Sigmoid colon (tissue), 4 donors: ENCODE measurements at regions not wholly inside any gene's neighbourhood (a gene's known extent, or its start where the extent isn't known, plus 50 kb on each side); places are given as distances from the start of the nearest gene placed in this dataset.

Source experiments
- CTCF ChIP-seq, 4 experiments: fragments of 450-650 bp in 3 of 4; fragments of 200-600 bp in 1 of 4; IDR thresholded peaks; one replicate each; pipeline ENCODE4 v1.5.1; 2016 to 2019; ENCODE audit warnings: antibody characterized with exemption in 4 of 4, mild to moderate bottlenecking in 3 of 4, moderate library complexity in 2 of 4
- EP300 ChIP-seq, 4 donors: sonication (generic); formaldehyde crosslinking; IDR thresholded peaks; one replicate each; pipeline ENCODE4 v1.6.1; 2017; ENCODE audit warnings: antibody characterized with exemption in 4 of 4
- POLR2A ChIP-seq, 2 donors: fragments of 450-650 bp; IDR thresholded peaks; one replicate each; pipeline ENCODE4 v1.6.1; 2016; ENCODE audit warnings: antibody characterized with exemption in 2 of 2, mild to moderate bottlenecking in 2 of 2, moderate library complexity in 2 of 2
- POLR2AphosphoS5 ChIP-seq, 4 donors: sonication (generic); formaldehyde crosslinking; IDR thresholded peaks; one replicate each; pipeline ENCODE4 v1.6.1; 2017; ENCODE audit warnings: antibody characterized with exemption in 4 of 4

GRCh38 chr5:124220418-124220817, 526.0 kb downstream of the ZNF608 start:
- TF ChIP-seq POLR2A (IDR thresholded peaks at IDR 0.05) (no peak), CTCF (IDR thresholded peaks at IDR 0.05) (no peak), POLR2AphosphoS5 (IDR thresholded peaks at IDR 0.05) (no peak), EP300 (IDR thresholded peaks at IDR 0.05) (no peak)
